ENCODE measurements at regions not wholly inside any gene's neighbourhood (a gene's known extent, or its start where the extent isn't known, plus 50 kb on each side); places are given as distances from the start of the nearest gene placed in this dataset.

- ChIA-PET POLR2A (ENCODE audit: unreplicated experiment) (no interaction called here), CTCF (no interaction called here)
- Histone ChIP-seq H2BK5ac (ENCODE audit: low read depth, low read length, poor library complexity, severe bottlenecking) (no peak overlapping the region), H3K9me3 (ENCODE audit: control insufficient read depth, insufficient read depth, low read length) (peaks cover 8% of the 10 kb centered on the region), H2BK20ac (ENCODE audit: low read depth, low read length) (no peak overlapping the region), H2AK5ac (ENCODE audit: low read depth, low read length) (no peak overlapping the region), H3K79me1 (ENCODE audit: low read depth in 1 of 2, low read length in 2 of 2) (no peaks in the 10 kb centered on the region), H3K4me1 (ENCODE audit: control insufficient read depth, insufficient read depth, low read length) (no peaks in the 10 kb centered on the region), H4K91ac (ENCODE audit: insufficient read depth, low read depth, low read length) (no peak overlapping the region), H3K18ac (ENCODE audit: low read depth, low read length) (no peak overlapping the region), H3K9ac (ENCODE audit: low read depth, low read length) (no peak overlapping the region), H2AK9ac (replicated peaks; ENCODE audit: low read depth, low read length, poor library complexity) (no peak overlapping the region), H4K20me1 (ENCODE audit: insufficient read depth, low read length) (no peaks in the 10 kb centered on the region), H3K36me3 (ENCODE audit: control insufficient read depth, insufficient read depth, low read length) (no peaks in the 10 kb centered on the region), H4K8ac (ENCODE audit: low read depth in 2 of 2, low read length in 2 of 2) (no peak overlapping the region), H2BK15ac (ENCODE audit: low read depth, low read length) (no peak overlapping the region), H3K4me3 (ENCODE audit: insufficient read depth, low read depth, low read length) (no peak overlapping the region), H3K9me1 (ENCODE audit: insufficient read depth, low read length) (no peaks in the 10 kb centered on the region; the same call in 1 of the 2 replicates), H3K27ac (ENCODE audit: insufficient read depth, low read length) (no peak overlapping the region), H3K4me2 (ENCODE audit: low read depth, low read length) (no peak overlapping the region), H2BK120ac (ENCODE audit: low read depth, low read length) (no peak overlapping the region), H3K56ac (ENCODE audit: extremely low read depth, insufficient read depth, low read length) (no peak overlapping the region), H4K5ac (ENCODE audit: low read depth, low read length) (no peak overlapping the region), H2AFZ (replicated peaks; ENCODE audit: low read length, poor library complexity) (no peak overlapping the region), H3K14ac (replicated peaks; ENCODE audit: low read depth, low read length) (no peak overlapping the region), H3K27me3 (ENCODE audit: control insufficient read depth, insufficient read depth, low read length) (no peaks in the 10 kb centered on the region), H3K4ac (ENCODE audit: low read depth, low read length) (no peak overlapping the region), H3K23ac (ENCODE audit: low read depth, low read length) (no peak overlapping the region)
- intact Hi-C loops (cut with micrococcal nuclease), result no loop called here
- BruUV-seq (replicated peaks), result no TSS peak
- dilution Hi-C loops (cut with HindIII; ENCODE audit: low sequenced_read_pairs, unreplicated experiment), result no loop called here
- DNase-seq, result no peak
- TF ChIP-seq POLR2A (IDR thresholded peaks at IDR 0.05; ENCODE audit: low read depth, low read length) (no peak), MAFK (IDR thresholded peaks at IDR 0.05; ENCODE audit: low read depth, low read length) (no peak), NFE2L2 (IDR thresholded peaks at IDR 0.05; ENCODE audit: low read depth, low read length) (no peak), MAZ (IDR thresholded peaks at IDR 0.05; ENCODE audit: borderline replicate concordance, low read depth, low read length) (no peak), BHLHE40 (IDR thresholded peaks at IDR 0.05; ENCODE audit: low read depth, low read length) (no peak)
- no peak for ATAC-seq (ENCODE audit: low read depth)
- in situ Hi-C loops (cut with MboI; ENCODE audit: low sequenced_read_pairs), result no loop called here
- 90% methylated on average over 3 of the region's 5 CpGs; no CpG with 5 or more reads in 1 of the 2 experiments for WGBS, 2 experiments (ENCODE audit: extremely low coverage in 2 of 2, insufficient read length in 1 of 2)
These were observed 54.1 kb downstream of the SOCS3 start for GRCh38 chr17:78305801-78306200.

All from IMR-90 (cell line).